GM06990 (cell line): ENCODE measurements at regions not wholly inside any gene's neighbourhood (a gene's known extent, or its start where the extent isn't known, plus 50 kb on each side); places are given as distances from the start of the nearest gene placed in this dataset.

Source experiments
- DNase-seq: peaks from one replicate; pipeline ENCODE4 v3.0.0-alpha.2; 2011; ENCODE audit not compliant: insufficient read length; ENCODE audit errors: extremely low read depth
- H3K27me3 ChIP-seq: replicated peaks from 2 replicates; pipeline ENCODE4 v1.6.0; 2011; ENCODE audit warnings: low read length; ENCODE audit not compliant: control insufficient read depth, insufficient read depth
- H3K36me3 ChIP-seq: 2 replicates; pipeline ENCODE4 v1.5.1; 2011; ENCODE audit warnings: low read length; ENCODE audit not compliant: control insufficient read depth, insufficient read depth
- H3K4me3 ChIP-seq: replicated peaks from 2 replicates; pipeline ENCODE4 v1.5.1; 2011; ENCODE audit warnings: low read depth, mild to moderate bottlenecking, control low read depth, low read length
- TF ChIP-seq, protein P1 (sequence below): IDR thresholded peaks from 2 replicates; pipeline ENCODE4 v1.5.1; 2011; ENCODE audit warnings: low read length, control low read depth, mild to moderate bottlenecking, inconsistent platforms; ENCODE audit not compliant: insufficient read depth, poor library complexity, severe bottlenecking

DNA sequence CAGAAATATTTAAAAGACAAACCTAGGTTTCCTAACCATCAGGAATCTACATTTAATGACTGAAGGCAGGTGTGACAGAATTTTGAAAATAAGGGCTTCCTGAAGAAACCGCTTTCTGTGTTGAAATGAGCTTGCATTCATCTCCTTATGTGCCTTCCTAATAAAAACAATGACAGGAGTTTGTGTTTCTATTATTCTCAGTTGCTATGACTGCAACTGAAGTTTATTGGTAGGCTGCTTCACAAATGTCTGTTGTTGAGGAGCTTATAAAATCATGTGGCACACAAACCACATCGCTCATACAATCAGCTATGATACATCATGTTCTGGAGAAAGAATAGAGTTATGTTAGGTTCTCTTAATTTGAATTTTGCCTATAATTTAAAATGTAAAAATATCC is 362.7 kb upstream of the SLC8A1 start:
- TF ChIP-seq, protein P1, sequence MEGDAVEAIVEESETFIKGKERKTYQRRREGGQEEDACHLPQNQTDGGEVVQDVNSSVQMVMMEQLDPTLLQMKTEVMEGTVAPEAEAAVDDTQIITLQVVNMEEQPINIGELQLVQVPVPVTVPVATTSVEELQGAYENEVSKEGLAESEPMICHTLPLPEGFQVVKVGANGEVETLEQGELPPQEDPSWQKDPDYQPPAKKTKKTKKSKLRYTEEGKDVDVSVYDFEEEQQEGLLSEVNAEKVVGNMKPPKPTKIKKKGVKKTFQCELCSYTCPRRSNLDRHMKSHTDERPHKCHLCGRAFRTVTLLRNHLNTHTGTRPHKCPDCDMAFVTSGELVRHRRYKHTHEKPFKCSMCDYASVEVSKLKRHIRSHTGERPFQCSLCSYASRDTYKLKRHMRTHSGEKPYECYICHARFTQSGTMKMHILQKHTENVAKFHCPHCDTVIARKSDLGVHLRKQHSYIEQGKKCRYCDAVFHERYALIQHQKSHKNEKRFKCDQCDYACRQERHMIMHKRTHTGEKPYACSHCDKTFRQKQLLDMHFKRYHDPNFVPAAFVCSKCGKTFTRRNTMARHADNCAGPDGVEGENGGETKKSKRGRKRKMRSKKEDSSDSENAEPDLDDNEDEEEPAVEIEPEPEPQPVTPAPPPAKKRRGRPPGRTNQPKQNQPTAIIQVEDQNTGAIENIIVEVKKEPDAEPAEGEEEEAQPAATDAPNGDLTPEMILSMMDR: no peak
- Histone ChIP-seq H3K27me3 (no peaks in the 10 kb centered on the region), H3K4me3 (no peak overlapping the region), H3K36me3 (no peaks in the 10 kb centered on the region)
- DNase-seq: no peak

DNA sequence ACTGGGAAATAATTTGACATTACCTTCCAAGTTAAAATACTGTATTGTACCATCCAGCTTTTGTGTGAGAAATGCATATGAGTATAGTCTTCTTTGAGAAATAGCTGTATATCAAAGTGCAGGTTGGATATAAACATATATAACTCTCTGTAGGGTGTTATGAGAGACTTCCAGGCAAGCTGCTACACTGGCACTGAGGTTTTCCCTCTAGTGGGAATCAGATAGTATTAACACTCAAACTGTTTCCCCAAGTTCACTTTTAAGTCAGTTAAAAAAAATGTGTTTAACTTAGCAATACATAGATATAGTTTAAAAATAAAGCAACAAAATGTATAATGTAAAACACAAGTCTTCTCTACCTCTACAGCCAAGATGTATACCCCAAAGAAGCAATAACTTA is 368.4 kb upstream of the SLC8A1 start:
- Histone ChIP-seq H3K36me3 (no peaks in the 10 kb centered on the region), H3K27me3 (no peaks in the 10 kb centered on the region), H3K4me3 (no peak overlapping the region)
- no peak for DNase-seq
- TF ChIP-seq, protein P1: no peak

DNA sequence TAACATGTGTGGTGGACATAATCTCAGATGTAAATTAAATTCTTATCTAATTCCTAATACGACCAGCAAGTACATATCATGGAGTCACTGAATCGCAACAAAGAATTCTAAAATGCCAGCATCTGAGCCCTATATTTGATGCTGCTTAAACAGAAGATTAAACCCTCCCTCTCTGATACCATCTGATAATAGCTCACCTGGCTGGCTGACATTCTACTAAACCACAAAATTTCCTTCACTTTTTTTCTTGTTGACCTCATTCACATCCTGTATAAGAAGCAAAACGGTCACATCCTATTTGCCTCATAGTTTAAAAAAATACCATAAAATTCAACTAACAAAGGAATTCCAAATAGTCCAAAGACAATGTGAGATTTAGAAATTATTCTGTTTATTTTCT is 371.6 kb upstream of the SLC8A1 start:
- DNase-seq: no peak
- TF ChIP-seq, protein P1: no peak
- Histone ChIP-seq H3K4me3 (no peak overlapping the region), H3K36me3 (no peaks in the 10 kb centered on the region), H3K27me3 (no peaks in the 10 kb centered on the region)

DNA sequence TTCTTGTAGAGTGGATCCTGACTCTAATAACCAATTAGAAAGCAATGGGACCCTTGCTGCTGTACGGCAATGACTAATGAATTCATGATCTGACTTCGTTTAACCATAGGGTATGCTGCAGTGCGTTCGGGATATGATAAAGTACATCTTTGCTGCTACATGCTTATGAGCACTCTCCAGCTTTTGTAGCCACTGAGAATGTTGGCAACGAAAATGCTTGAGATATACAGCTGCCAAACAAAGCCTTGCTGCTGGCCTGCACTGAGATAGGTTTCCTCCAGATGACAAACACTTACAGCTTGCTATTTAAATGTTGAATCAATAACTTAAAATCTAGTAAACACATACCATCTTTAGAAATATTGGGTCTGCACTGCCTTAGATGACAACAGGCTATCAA is 372.4 kb upstream of the SLC8A1 start:
- Histone ChIP-seq H3K27me3 (no peaks in the 10 kb centered on the region), H3K4me3 (no peak overlapping the region), H3K36me3 (no peaks in the 10 kb centered on the region)
- DNase-seq: no peak
- TF ChIP-seq, protein P1: no peak

DNA sequence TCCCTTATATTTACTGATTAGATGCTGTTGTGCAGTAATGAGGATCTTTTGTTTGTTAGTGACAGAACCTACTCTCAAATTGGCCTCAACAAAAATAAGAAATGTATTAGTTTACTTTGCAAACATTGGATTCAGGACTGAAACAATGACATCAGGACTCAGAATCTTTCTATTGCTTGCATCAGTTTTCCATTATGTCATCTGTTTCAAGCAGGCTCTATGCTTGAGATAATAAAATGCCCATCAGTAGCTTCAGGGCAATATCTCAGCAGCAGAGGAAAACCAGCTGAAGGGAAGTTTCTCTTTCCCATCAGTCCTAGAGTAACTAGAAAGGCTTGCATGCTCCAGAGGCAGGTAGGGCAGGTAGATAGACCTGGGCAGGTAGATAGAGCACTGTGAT is 375.5 kb upstream of the SLC8A1 start:
- Histone ChIP-seq H3K36me3 (no peaks in the 10 kb centered on the region), H3K4me3 (no peak overlapping the region), H3K27me3 (no peaks in the 10 kb centered on the region)
- DNase-seq: no peak
- TF ChIP-seq, protein P1: no peak

DNA sequence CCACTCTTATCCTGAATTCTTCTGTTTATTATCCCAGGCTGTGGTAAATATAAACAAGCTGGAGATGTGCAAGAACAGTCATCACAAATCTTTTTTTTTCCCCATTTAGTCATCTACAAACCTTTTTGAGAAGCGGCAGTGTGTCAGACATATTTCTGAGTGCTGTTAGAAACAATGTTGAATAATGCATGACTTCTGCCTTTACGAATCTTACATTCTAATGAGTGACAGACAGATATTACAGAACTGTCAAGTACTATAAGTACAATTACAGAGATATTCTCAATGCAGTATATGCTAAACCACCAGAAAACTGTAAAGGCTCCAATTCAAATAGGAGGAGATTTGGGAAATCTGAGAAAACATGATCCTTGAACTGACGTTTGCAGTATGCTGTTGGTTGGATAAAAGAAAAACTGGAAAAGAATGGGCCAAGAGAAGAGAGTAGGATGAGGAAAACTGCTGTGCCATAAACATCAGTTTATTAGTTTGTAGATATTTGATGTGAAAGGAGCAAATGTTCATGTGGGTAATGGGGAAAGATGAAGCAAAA is 379.5 kb upstream of the SLC8A1 start:
- no peak for DNase-seq
- Histone ChIP-seq H3K4me3 (no peak overlapping the region), H3K36me3 (no peaks in the 10 kb centered on the region), H3K27me3 (no peaks in the 10 kb centered on the region)
- TF ChIP-seq, protein P1: no peak
